ENCODE measurements at regions not wholly inside any gene's neighbourhood (a gene's known extent, or its start where the extent isn't known, plus 50 kb on each side); places are given as distances from the start of the nearest gene placed in this dataset.

GRCh38 chr16:52958951-52959350 lies 93.7 kb downstream of the CHD9NB start:
- Mint-ChIP-seq H3K9me3 (no peaks in the 10 kb centered on the region), H3K4me1 (peaks cover 12% of the 10 kb centered on the region), H3K27me3 (ENCODE audit: low read depth) (no peaks in the 10 kb centered on the region), H3K27ac (ENCODE audit: unreplicated experiment) (no peak overlapping the region), H3K36me3 (ENCODE audit: low read depth) (no peaks in the 10 kb centered on the region), H3K4me3 (no peak overlapping the region)
- TF ChIP-seq CTCF (conservative IDR thresholded peaks at IDR 0.05), result no peak
- DNase-seq (ENCODE audit: low read depth, low spot score), result no peak

- no peaks in the 10 kb centered on the region for H3K27me3 Mint-ChIP-seq (ENCODE audit: low read depth)
- no peak for TF ChIP-seq CTCF (conservative IDR thresholded peaks at IDR 0.05)
- no peak for DNase-seq (ENCODE audit: low read depth, low spot score)
These were observed 95.5 kb downstream of the CHD9NB start for GRCh38 chr16:52957199-52957598.

GRCh38 chr16:52956044-52956443 lies 96.7 kb downstream of the CHD9NB start:
- no peak for TF ChIP-seq CTCF (conservative IDR thresholded peaks at IDR 0.05)
- H3K9me3 Mint-ChIP-seq, result no peaks in the 10 kb centered on the region
- H3K27me3 Mint-ChIP-seq (ENCODE audit: low read depth), result no peaks in the 10 kb centered on the region
- H3K4me3 Mint-ChIP-seq, result no peak overlapping the region
- H3K4me1 Mint-ChIP-seq, result no peaks in the 10 kb centered on the region
- no peak overlapping the region for H3K27ac Mint-ChIP-seq (ENCODE audit: unreplicated experiment)
- DNase-seq (ENCODE audit: low read depth, low spot score), result no peak
- H3K36me3 Mint-ChIP-seq (ENCODE audit: low read depth), result no peaks in the 10 kb centered on the region

More at GRCh38 chr16:52957199-52957598, 95.5 kb downstream of the CHD9NB start:
- Mint-ChIP-seq H3K27ac (ENCODE audit: unreplicated experiment) (no peak overlapping the region), H3K9me3 (no peaks in the 10 kb centered on the region), H3K4me3 (no peak overlapping the region), H3K4me1 (peaks cover 4% of the 10 kb centered on the region), H3K36me3 (ENCODE audit: low read depth) (no peaks in the 10 kb centered on the region)

- no peak for DNase-seq (ENCODE audit: low read depth, low spot score)
- no peaks in the 10 kb centered on the region for H3K36me3 Mint-ChIP-seq (ENCODE audit: low read depth)
- no peaks in the 10 kb centered on the region for H3K4me1 Mint-ChIP-seq
- no peak overlapping the region for H3K27ac Mint-ChIP-seq (ENCODE audit: unreplicated experiment)
- peaks cover 7% of the 10 kb centered on the region for H3K9me3 Mint-ChIP-seq
- no peak overlapping the region for H3K4me3 Mint-ChIP-seq
- no peaks in the 10 kb centered on the region for H3K27me3 Mint-ChIP-seq (ENCODE audit: low read depth)
- TF ChIP-seq CTCF (conservative IDR thresholded peaks at IDR 0.05), result no peak
These were observed 99.5 kb downstream of the CHD9NB start for GRCh38 chr16:52953215-52953614.

- Mint-ChIP-seq H3K4me3 (no peak overlapping the region), H3K27ac (ENCODE audit: unreplicated experiment) (no peak overlapping the region), H3K36me3 (ENCODE audit: low read depth) (peaks cover 1% of the 10 kb centered on the region), H3K4me1 (no peaks in the 10 kb centered on the region), H3K9me3 (peaks cover 8% of the 10 kb centered on the region), H3K27me3 (ENCODE audit: low read depth) (no peaks in the 10 kb centered on the region)
- TF ChIP-seq CTCF (conservative IDR thresholded peaks at IDR 0.05), result no peak
- DNase-seq (ENCODE audit: low read depth, low spot score), result no peak
These were observed 103.8 kb downstream of the CHD9NB start for GRCh38 chr16:52948946-52949345.

GRCh38 chr16:52932321-52932720 lies 120.4 kb downstream of the CHD9NB start:
- DNase-seq (ENCODE audit: low read depth, low spot score), result no peak
- Mint-ChIP-seq H3K4me3 (no peak overlapping the region), H3K4me1 (peaks cover 10% of the 10 kb centered on the region), H3K36me3 (ENCODE audit: low read depth) (no peaks in the 10 kb centered on the region), H3K27ac (ENCODE audit: unreplicated experiment) (no peak overlapping the region), H3K27me3 (ENCODE audit: low read depth) (no peaks in the 10 kb centered on the region), H3K9me3 (peaks cover 3% of the 10 kb centered on the region)
- TF ChIP-seq CTCF (conservative IDR thresholded peaks at IDR 0.05), result no peak
